ENCODE measurements at regions not wholly inside any gene's neighbourhood (a gene's known extent, or its start where the extent isn't known, plus 50 kb on each side); places are given as distances from the start of the nearest gene placed in this dataset.

- DNase-seq: no peak
Measured at GRCh38 chr1:229984310-229984991, 82.6 kb upstream of the GALNT2 start.

DNA sequence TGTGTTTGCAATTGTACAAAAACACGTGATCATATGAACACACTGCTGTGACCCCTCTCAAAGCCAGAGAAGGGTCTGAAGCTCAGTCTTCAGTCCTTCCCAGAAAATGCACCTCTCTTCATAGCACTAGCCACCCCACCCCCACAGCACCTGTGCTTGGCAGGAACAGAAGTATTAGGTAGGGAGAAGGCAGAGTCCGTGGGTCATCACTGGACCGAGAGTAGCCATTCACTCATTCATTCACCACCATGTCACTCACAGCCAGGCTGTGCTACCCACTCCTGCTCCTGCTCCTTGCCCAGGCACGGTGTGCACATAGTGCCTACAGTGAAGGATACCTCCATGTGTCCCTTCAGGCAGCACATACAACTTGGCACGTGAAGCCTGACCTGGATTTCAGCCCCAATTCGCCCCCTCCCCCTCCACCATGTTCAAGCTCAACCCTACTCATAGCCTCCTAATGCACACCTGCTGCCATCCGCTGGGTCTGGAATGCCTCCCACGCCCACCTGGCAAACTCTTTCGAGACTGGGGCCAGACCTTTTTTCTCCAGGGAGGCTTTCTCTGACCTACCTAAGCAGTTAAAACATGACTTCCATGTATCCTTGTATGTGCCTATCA, 81.9 kb upstream of the GALNT2 start:
- no peak for DNase-seq

GRCh38 chr1:229985613-229986010, 81.4 kb upstream of the GALNT2 start:
- no peak for DNase-seq

DNA sequence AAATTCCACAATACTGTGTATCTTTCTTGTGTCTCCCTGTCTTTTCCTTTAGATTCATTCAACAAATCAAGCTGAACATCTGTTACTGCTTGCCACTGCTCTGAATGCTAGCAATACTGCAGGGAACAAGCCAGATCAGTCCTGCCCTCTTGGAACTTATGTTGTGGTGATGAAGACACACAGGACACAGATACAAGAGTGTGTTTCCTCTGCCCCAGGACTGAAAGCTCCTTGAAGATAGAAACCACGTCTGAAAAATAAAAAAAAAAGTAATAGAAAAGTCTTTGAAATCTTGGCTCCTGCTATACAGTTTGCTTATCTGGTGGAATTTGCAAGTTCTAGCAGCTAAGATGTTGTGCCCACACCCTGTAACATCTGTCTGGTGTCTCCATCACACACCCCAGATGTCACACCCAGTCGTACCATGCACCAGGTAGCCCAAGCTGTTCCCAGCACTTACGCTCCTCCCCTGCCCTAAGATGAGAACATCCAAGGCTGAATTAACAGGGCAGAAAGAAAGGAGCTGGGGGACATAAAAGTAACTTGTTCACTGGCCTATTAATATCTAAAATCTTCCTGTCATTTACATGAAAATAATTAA, 80.2 kb upstream of the GALNT2 start:
- DNase-seq: no peak

DNA sequence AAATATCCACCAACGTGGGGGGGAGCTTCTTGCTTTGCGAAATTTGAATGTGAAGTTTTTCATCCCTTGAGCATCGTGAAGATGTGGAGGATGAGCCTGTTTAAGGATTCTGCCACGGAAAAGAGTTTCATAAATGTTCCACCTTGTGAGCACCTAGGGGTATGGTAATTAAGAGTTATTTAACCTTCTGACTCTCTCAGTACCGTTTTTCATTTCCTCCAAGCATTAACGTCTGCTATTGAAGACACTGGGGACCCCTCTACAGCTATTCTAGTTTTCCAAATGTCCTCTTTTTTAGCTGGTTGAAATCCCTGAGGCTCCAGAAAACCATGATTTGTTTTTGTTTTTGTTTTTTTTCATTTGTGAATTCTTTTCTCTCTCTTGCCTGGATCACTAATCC, 79.1 kb upstream of the GALNT2 start:
- no peak for DNase-seq

DNA sequence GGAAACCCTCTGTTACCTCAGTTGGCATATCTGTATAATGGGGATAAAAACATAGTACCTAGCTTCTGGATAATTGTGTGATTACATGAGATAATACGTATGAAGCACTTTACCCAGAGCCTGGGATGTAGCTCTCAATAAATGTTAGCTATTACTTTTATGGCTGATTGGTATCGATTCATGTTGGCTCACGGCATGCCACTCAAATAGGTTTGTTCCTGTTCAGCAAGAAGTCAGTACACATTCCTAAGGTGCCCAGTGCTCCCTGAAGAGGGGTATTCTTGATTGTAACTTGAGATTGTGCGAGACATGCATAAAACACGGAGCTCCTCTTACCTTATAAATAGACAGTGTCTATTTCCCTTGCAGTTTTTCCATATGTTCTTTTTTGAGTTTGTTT, 78.5 kb upstream of the GALNT2 start:
- DNase-seq: no peak

- DNase-seq: no peak
Measured at GRCh38 chr1:229989591-229990248, 77.3 kb upstream of the GALNT2 start.

DNA sequence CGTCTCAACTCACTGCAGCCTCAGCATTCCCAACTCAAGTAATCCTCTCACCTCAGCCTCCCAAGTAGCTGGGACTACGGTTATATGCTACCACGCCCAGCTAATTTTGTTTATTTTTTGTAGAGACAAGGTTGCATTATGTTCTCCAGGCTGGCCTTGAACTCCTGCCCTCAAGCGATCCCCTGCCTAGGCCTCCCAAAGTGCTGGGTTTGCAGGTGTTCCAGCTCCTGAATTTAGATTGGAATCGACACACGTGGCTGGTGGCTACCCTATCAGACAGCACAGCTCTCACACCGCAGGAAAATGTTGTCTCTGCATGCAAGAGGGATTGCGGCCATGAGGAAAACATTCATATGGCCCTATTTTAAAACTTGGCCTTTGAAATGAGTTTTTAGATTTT, 76.7 kb upstream of the GALNT2 start:
- DNase-seq: no peak

GRCh38 chr1:229991104-229991513, 75.9 kb upstream of the GALNT2 start:
- no peak for DNase-seq

DNA sequence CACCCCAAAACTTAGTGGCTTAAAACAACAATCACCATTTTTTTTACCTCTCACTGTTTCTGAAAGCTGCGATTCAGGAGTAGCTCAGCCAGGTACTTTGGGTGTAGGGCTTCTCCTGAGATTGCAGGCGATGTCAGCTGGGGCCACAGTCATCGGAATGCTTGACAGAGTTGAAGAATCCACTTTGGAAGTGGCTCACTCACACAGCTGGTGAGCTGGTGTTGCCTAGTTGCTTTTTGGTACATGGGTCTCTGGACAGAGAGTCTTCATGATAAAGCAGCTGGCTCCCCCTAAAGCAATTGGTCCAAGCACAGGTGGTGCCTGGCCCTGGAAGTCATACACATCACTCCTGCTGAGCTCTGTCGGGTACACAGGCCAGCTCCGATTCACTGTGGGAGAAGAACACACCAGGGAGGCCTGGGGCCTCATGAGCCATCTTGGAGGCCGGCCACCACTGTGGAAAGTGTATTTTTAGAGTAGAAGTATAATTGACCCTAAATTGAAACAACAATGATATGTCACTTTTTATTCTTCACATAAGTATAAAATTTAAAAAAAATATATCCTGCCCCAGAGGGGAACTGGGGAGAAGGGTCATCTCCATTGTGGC, 75.2 kb upstream of the GALNT2 start:
- no peak for DNase-seq

DNA sequence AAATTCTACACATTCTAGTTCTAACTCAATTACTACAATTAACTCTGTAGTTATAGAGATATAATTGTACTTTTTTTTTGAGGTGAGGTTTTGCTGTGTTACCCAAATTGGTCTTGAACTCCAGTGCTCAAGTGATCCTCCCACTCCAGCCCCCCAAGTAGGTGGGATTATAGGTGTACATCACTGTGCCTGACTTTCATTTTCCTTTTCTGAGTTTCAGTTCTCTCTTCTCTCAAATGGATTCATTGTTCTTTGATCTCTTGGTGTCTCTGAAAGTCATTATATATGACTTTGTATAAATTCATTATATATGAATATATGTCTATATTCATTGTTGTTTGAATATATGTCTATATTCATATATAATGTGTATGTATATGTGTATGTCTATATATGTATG, 74.0 kb upstream of the GALNT2 start:
- DNase-seq: no peak

DNA sequence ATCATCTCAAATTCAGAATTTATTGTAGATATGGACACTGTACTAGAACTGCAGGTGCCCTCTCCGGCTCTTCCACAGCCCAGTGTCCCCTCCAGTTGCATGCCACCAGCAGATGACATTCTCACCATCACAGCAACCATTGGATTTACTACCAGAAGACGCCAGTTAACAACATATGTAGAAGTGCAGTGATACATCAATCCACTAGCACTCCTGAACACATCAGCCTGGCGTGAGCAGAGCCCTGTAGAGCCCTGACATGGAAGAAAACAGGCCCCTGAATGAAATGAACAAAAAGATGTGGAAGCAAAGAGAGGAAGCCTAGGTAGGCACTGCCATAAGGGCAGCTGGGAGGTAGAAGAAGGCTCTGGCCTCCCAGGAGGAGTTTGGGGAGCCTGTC, 73.1 kb upstream of the GALNT2 start:
- no peak for DNase-seq

GRCh38 chr1:229999004-229999670, 67.9 kb upstream of the GALNT2 start:
- DNase-seq: no peak

DNA sequence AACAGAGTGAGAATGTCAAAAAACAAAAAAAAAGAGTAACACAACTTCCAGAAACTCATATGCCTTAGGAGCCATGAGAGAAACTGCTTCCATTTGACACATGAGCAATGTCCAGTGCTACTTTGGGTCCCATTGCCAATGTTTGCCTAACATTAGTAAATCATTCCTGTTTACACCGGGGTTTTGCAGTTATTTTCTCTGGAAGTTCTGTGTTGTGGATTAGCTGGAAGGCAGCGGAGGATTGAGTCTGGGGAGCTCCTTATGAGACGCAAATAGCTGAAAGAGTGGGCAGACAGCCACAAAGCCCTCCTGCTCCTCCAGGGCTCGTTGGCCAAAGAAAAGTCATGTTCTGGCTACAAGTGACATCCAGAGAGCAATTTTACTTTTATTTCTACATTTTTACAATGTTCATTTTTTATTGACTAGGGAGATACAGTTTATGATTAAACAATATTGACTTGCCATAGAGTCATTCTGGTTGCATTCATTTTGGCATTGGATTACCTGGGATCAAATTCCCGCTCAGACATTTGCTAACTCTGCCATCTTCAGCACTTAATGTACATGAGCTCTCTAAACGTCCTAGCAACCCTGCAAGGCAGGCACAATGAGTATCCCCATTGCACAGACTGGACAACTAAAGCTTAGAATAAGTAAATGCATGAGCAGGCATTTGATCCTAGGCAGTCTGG, 66.4 kb upstream of the GALNT2 start:
- DNase-seq: no peak

- DNase-seq: no peak
Measured at GRCh38 chr1:230002164-230002803, 64.8 kb upstream of the GALNT2 start.

GRCh38 chr1:230003409-230003808, 63.6 kb upstream of the GALNT2 start:
- no peak for DNase-seq

- no peak for DNase-seq
Measured at GRCh38 chr1:230005040-230005439, 62.0 kb upstream of the GALNT2 start.

GRCh38 chr1:230008721-230009120, 58.3 kb upstream of the GALNT2 start:
- no peak for DNase-seq

DNA sequence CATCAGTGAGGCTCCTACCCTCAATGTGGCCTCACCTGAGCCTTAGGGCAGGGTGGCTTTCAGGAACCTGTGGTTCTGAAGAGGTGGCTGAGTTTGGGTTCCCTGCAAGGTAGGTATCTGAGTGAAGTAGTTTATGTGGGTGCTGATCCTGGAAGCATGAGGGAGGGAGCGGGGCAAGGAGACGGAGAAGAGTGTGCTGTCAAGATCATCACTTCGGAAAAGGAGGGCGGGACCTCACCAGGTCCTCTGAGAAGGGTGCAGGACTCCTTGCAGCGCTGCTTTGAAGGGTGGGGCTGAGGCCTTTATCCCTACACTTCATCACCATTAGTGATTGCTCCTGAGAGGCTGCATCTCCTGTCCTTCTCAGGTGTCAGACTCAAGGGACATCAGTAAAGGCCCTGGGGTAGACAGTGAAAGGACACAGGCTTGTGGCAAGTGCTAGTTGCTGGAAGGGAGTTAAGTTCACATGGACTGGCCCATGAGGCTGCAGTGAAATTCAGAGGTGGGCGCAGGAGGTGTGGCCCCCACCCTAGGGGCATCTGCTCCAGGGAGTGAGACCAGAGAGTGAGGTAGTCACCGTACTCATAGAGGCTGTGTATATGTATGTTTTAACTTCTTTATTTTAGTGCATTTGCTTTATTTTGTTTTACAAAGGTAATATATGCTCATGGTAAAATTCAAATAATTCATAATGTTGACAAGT, 57.3 kb upstream of the GALNT2 start:
- no peak for DNase-seq

- DNase-seq: no peak
Measured at GRCh38 chr1:230010603-230011332, 56.3 kb upstream of the GALNT2 start.
